ENCODE measurements at regions not wholly inside any gene's neighbourhood (a gene's known extent, or its start where the extent isn't known, plus 50 kb on each side); places are given as distances from the start of the nearest gene placed in this dataset.
A peak's percentile ranks its signal among the peaks of the same experiment; 100 is the strongest.

DNA sequence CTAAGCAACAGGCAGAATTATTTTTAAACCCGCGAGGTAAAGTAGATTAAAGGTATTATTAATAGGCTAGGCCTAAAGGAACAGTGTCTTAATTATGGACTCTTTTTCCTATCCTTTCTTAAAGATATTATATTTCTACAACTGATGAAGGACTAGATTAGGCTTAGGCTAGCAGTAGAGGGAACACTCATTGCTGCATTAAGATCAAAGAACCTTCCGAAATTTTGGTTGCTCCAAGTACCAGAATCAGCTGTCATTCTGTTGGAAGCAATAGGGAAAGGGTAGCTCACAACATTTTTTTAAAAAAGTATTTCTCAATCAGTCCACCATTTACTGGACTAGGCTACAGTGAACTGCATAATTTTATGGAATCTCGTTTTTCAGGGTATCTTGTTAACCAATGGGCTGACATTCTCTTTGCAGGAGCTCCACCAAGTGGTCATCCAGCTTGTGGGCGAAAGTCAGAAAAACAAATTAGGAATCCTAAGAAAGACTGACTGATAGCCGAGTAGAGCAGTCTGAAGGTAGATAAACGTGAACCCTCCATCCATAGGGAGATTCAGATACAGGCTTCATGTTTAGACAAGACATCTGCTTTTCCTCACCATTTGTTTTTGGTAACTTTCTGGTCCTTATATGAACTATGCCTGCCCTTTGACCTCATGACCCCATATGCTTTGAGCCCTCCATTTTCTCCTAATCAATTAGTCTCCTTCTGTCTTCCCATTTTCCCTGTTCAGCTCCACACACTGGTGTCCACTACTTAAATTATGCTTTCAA is 103.6 kb upstream of the CHD1 start:
- Histone ChIP-seq H3K27ac (ENCODE audit: low read depth in 2 of 2, low read length in 1 of 2) (no peak overlapping the region), H3K9me3 (no peaks in the 10 kb centered on the region), H3K79me2 (ENCODE audit: insufficient read depth) (no peaks in the 10 kb centered on the region), H3K9me2 (no peaks in the 10 kb centered on the region), H3K4me2 (peak overlapping the region; percentile 52; the same call in 1 of the 2 replicates), H3K36me3 (replicated peaks in 1 of 2; ENCODE audit: control insufficient read depth in 1 of 2, insufficient read depth in 2 of 2, low read length in 1 of 2) (no peaks in the 10 kb centered on the region), H3K27me3 (ENCODE audit: insufficient read depth) (no peaks in the 10 kb centered on the region), H3K4me1 (ENCODE audit: control insufficient read depth in 1 of 2, insufficient read depth in 2 of 2, low read depth in 1 of 2, low read length in 1 of 2) (0 out of 4 replicates have a peak, but pooled peaks cover 0 to 5% of the 10 kb centered on the region in 2 experiments), H3F3A (replicated peaks; ENCODE audit: insufficient read depth) (no peaks in the 10 kb centered on the region), H3K4me3 (ENCODE audit: low read depth in 2 of 2, low read length in 1 of 2) (no peak overlapping the region; a peak in 1 of 4 replicates), H4K20me1 (ENCODE audit: insufficient read depth) (no peaks in the 10 kb centered on the region), H3K9ac (no peak overlapping the region), H2AFZ (ENCODE audit: low read depth) (peak overlapping the region; percentile 88)
- DNase-seq, result peak; percentile 46
- CTCF ChIA-PET, result interaction anchor here (0.6 to 2.3 kb wide), 27 partner anchors 9 to 264 kb away, joined by 3 to 33 read pairs (median 4); no protein-coding TSS in a partner anchor
- POLR2A ChIA-PET, result no interaction called here
- 43% methylated on average over 7 of the region's 7 CpGs for WGBS (ENCODE audit: low lambda C conversion rate)
- TF ChIP-seq FOSL2 (IDR thresholded peaks at IDR 0.05; ENCODE audit: borderline replicate concordance, low read depth) (no peak), POLR2AphosphoS5 (IDR thresholded peaks at IDR 0.05; ENCODE audit: low read depth, low read length) (no peak), TEAD4 (IDR thresholded peaks at IDR 0.05; ENCODE audit: borderline replicate concordance, insufficient read depth) (no peak), RAD21 (IDR thresholded peaks at IDR 0.05; ENCODE audit: low read length) (peak; percentile 94), SIN3A (IDR thresholded peaks at IDR 0.05; ENCODE audit: borderline replicate concordance, low read depth, low read length) (no peak), SMC3 (IDR thresholded peaks at IDR 0.05; ENCODE audit: low read depth, low read length) (peak; percentile 90), EZH2phosphoT487 (IDR thresholded peaks at IDR 0.05; ENCODE audit: borderline replicate concordance, low read depth) (no peak), GATA2 (CRISPR knock-in tag; IDR thresholded peaks at IDR 0.05) (no peak), FOXM1 (IDR thresholded peaks at IDR 0.05; ENCODE audit: low read depth) (no peak), RCOR1 (IDR thresholded peaks at IDR 0.05; ENCODE audit: low read length) (no peak), NRF1 (IDR thresholded peaks at IDR 0.05; ENCODE audit: low read depth, low read length) (no peak), FOXJ3 (CRISPR knock-in tag; IDR thresholded peaks at IDR 0.05) (no peak), GABPA (IDR thresholded peaks at IDR 0.05; ENCODE audit: low read depth) (no peak), MXI1 (IDR thresholded peaks at IDR 0.05; ENCODE audit: low read depth, low read length) (no peak)
- TF ChIP-seq, protein P1, sequence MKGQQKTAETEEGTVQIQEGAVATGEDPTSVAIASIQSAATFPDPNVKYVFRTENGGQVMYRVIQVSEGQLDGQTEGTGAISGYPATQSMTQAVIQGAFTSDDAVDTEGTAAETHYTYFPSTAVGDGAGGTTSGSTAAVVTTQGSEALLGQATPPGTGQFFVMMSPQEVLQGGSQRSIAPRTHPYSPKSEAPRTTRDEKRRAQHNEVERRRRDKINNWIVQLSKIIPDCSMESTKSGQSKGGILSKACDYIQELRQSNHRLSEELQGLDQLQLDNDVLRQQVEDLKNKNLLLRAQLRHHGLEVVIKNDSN (IDR thresholded peaks at IDR 0.05; ENCODE audit: borderline replicate concordance, low read depth), result no peak
- TF ChIP-seq, protein P2, sequence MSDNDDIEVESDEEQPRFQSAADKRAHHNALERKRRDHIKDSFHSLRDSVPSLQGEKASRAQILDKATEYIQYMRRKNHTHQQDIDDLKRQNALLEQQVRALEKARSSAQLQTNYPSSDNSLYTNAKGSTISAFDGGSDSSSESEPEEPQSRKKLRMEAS (IDR thresholded peaks at IDR 0.05; ENCODE audit: low read depth), result no peak
- TF ChIP-seq, protein P3, sequence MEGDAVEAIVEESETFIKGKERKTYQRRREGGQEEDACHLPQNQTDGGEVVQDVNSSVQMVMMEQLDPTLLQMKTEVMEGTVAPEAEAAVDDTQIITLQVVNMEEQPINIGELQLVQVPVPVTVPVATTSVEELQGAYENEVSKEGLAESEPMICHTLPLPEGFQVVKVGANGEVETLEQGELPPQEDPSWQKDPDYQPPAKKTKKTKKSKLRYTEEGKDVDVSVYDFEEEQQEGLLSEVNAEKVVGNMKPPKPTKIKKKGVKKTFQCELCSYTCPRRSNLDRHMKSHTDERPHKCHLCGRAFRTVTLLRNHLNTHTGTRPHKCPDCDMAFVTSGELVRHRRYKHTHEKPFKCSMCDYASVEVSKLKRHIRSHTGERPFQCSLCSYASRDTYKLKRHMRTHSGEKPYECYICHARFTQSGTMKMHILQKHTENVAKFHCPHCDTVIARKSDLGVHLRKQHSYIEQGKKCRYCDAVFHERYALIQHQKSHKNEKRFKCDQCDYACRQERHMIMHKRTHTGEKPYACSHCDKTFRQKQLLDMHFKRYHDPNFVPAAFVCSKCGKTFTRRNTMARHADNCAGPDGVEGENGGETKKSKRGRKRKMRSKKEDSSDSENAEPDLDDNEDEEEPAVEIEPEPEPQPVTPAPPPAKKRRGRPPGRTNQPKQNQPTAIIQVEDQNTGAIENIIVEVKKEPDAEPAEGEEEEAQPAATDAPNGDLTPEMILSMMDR (IDR thresholded peaks at IDR 0.05), result peak; percentile 91
- TF ChIP-seq, protein P4, sequence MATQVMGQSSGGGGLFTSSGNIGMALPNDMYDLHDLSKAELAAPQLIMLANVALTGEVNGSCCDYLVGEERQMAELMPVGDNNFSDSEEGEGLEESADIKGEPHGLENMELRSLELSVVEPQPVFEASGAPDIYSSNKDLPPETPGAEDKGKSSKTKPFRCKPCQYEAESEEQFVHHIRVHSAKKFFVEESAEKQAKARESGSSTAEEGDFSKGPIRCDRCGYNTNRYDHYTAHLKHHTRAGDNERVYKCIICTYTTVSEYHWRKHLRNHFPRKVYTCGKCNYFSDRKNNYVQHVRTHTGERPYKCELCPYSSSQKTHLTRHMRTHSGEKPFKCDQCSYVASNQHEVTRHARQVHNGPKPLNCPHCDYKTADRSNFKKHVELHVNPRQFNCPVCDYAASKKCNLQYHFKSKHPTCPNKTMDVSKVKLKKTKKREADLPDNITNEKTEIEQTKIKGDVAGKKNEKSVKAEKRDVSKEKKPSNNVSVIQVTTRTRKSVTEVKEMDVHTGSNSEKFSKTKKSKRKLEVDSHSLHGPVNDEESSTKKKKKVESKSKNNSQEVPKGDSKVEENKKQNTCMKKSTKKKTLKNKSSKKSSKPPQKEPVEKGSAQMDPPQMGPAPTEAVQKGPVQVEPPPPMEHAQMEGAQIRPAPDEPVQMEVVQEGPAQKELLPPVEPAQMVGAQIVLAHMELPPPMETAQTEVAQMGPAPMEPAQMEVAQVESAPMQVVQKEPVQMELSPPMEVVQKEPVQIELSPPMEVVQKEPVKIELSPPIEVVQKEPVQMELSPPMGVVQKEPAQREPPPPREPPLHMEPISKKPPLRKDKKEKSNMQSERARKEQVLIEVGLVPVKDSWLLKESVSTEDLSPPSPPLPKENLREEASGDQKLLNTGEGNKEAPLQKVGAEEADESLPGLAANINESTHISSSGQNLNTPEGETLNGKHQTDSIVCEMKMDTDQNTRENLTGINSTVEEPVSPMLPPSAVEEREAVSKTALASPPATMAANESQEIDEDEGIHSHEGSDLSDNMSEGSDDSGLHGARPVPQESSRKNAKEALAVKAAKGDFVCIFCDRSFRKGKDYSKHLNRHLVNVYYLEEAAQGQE (IDR thresholded peaks at IDR 0.05; ENCODE audit: low read depth, low read length), result no peak

All from SK-N-SH (cell line).